ENCODE measurements at regions not wholly inside any gene's neighbourhood (a gene's known extent, or its start where the extent isn't known, plus 50 kb on each side); places are given as distances from the start of the nearest gene placed in this dataset.

DNA sequence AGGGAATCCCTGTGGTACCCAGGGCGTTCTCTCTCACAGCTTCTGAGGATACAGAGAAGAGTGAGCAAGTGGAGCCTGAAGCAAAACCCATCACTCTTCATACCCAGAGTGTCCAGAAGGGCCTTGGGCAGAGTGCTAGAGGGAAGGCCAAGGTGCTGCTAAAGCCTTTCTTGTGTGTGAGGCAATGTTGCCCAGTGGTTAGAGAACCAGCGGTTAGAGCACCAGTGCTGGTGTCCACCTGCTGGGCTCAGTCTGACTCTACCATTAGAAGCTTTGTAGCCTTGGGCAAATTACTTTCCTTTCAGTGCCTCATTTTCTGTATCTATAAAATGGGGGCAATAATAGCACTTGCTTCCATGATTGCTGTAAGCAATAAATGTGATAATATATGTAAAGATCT is 210.5 kb upstream of the SKOR2 start:
- no peaks in the 10 kb centered on the region for H3K36me3 ChIP-seq (ENCODE audit: control insufficient read depth, insufficient read depth, low read length)
- H3K27me3 ChIP-seq (ENCODE audit: control insufficient read depth, insufficient read depth, low read length): no peaks in the 10 kb centered on the region
- TF ChIP-seq, protein P1, sequence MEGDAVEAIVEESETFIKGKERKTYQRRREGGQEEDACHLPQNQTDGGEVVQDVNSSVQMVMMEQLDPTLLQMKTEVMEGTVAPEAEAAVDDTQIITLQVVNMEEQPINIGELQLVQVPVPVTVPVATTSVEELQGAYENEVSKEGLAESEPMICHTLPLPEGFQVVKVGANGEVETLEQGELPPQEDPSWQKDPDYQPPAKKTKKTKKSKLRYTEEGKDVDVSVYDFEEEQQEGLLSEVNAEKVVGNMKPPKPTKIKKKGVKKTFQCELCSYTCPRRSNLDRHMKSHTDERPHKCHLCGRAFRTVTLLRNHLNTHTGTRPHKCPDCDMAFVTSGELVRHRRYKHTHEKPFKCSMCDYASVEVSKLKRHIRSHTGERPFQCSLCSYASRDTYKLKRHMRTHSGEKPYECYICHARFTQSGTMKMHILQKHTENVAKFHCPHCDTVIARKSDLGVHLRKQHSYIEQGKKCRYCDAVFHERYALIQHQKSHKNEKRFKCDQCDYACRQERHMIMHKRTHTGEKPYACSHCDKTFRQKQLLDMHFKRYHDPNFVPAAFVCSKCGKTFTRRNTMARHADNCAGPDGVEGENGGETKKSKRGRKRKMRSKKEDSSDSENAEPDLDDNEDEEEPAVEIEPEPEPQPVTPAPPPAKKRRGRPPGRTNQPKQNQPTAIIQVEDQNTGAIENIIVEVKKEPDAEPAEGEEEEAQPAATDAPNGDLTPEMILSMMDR (IDR thresholded peaks at IDR 0.05; ENCODE audit: insufficient read depth, low read length, poor library complexity, severe bottlenecking): no peak

DNA sequence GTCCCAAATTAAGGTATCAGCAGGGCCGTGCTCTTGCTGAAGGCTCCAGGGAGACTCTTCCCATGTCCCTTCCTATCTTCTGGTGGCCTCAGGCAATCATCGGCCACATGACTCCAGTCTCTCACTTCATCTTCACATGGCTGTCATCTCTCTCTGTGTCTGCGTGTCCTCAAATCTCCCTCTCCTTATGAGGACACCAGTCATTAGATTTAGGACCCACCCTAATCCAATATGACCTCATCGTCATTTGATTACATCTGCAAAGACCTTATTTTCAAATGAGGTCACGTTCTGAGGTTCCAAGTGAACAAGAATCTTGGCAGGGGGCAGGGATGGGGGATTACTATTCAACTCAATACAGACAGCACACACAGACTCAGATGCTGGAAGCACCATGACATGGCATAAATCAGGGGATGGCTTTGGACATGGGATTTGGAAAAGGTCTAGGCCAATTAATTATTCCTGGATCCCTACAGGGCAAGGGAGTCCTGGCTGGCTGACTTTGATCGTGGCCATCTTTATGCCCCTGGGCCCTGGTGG is 210.0 kb upstream of the SKOR2 start:
- no peak for DNase-seq (ENCODE audit: low read depth)
- no peaks in the 10 kb centered on the region for H3K36me3 ChIP-seq (ENCODE audit: control insufficient read depth, insufficient read depth, low read length)
- TF ChIP-seq, protein P1 (IDR thresholded peaks at IDR 0.05; ENCODE audit: insufficient read depth, low read length, poor library complexity, severe bottlenecking): no peak
- no peaks in the 10 kb centered on the region for H3K27me3 ChIP-seq (ENCODE audit: control insufficient read depth, insufficient read depth, low read length)
- H3K4me3 ChIP-seq (ENCODE audit: low read depth, low read length): no peak overlapping the region

More for the DNA sequence above, 210.5 kb upstream of the SKOR2 start:
- no peak overlapping the region for H3K4me3 ChIP-seq (ENCODE audit: low read depth, low read length)
- DNase-seq (ENCODE audit: low read depth): no peak

DNA sequence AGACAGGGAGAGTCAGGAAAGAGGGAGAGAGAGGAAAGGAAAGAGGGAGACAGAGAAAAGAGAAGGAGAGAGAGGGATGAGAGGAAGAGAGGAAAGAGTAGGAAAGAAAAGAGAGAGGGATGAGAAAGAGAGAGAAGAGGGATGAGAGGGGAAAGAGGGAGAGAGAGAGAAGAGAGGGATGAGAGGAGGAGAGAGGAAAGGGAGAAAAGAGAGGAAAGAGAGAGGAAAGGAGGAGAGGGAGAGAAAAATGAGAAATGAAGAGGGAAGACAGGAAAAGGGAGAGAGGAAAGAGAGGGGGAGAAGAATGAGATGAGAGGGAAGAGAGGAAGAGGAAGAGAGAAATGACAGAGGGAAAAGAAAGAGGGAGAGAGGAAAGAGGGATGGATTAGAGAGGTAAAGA is 207.0 kb upstream of the SKOR2 start:
- no peak for DNase-seq (ENCODE audit: low read depth)
- Histone ChIP-seq H3K4me3 (ENCODE audit: low read depth, low read length) (no peak overlapping the region), H3K27me3 (ENCODE audit: control insufficient read depth, insufficient read depth, low read length) (peaks cover 2% of the 10 kb centered on the region), H3K36me3 (ENCODE audit: control insufficient read depth, insufficient read depth, low read length) (no peaks in the 10 kb centered on the region)
- TF ChIP-seq, protein P1 (IDR thresholded peaks at IDR 0.05; ENCODE audit: insufficient read depth, low read length, poor library complexity, severe bottlenecking): no peak

DNA sequence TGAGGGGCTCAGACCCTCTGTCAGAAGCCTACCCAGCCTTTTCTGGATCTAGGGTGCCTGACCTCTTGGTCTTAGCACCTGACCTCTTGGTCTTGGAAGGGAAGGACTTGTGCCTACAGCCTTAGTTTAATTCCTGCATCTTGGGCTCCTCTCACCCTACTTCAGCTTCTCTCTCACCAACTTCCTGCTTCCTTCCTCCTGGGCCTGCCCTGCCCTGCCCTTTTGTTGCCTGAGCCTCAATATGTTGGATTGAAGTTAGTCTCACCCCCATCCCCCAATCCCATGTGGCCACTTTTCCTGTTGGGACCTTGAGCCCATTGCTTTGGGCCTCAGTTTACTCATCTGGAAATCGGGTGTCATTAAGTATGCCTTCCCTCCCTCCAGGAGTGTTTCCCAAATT is 206.2 kb upstream of the SKOR2 start:
- TF ChIP-seq, protein P1 (IDR thresholded peaks at IDR 0.05; ENCODE audit: insufficient read depth, low read length, poor library complexity, severe bottlenecking): no peak
- no peak for DNase-seq (ENCODE audit: low read depth)
- Histone ChIP-seq H3K36me3 (ENCODE audit: control insufficient read depth, insufficient read depth, low read length) (no peaks in the 10 kb centered on the region), H3K4me3 (ENCODE audit: low read depth, low read length) (no peak overlapping the region), H3K27me3 (ENCODE audit: control insufficient read depth, insufficient read depth, low read length) (peaks cover 2% of the 10 kb centered on the region)

DNA sequence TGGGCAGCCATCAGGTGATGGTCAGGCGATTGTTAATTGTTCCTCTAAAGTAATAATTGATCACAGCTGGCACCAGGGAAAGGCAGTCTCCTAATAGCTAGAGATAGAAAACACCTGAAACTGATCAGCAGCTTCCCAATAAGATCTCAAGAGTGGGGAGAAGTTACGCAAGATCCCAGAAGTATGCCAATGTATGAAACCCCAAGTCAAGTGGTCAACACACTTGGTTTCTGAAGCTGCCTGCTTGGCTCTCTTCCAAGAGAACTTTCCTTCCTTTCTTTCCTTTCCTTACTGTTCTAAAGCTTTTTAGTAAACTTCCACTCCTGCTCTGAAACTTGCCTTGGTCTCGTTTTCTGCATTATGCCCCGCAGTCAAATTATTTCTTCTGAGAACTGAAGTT is 201.6 kb upstream of the SKOR2 start:
- TF ChIP-seq, protein P1 (IDR thresholded peaks at IDR 0.05; ENCODE audit: insufficient read depth, low read length, poor library complexity, severe bottlenecking): no peak
- H3K36me3 ChIP-seq (ENCODE audit: control insufficient read depth, insufficient read depth, low read length): no peaks in the 10 kb centered on the region
- no peak overlapping the region for H3K4me3 ChIP-seq (ENCODE audit: low read depth, low read length)
- H3K27me3 ChIP-seq (ENCODE audit: control insufficient read depth, insufficient read depth, low read length): peaks cover 2% of the 10 kb centered on the region
- no peak for DNase-seq (ENCODE audit: low read depth)

DNA sequence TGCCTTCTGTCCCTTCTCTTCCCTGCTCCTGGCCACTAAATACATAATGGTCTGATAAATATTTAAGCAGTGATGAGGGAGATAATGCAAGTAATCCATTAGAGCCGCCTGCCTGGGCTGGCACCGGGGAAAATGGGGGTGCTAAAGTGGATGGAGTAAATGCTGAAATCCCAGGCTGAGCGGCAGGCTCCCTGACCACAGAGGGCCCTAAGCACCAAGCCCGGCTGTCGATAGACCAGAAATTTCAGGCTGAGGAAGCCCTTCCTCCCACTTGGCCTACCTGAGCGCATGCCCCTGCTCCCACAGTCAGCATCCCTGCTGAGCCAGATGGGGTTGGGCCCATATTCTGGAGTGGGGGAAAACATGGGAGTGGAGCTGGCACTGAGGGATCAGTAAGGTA is 197.5 kb upstream of the SKOR2 start:
- H3K27me3 ChIP-seq (ENCODE audit: control insufficient read depth, insufficient read depth, low read length): no peaks in the 10 kb centered on the region
- no peak for DNase-seq (ENCODE audit: low read depth)
- H3K36me3 ChIP-seq (ENCODE audit: control insufficient read depth, insufficient read depth, low read length): no peaks in the 10 kb centered on the region
- TF ChIP-seq, protein P1 (IDR thresholded peaks at IDR 0.05; ENCODE audit: insufficient read depth, low read length, poor library complexity, severe bottlenecking): no peak
- no peak overlapping the region for H3K4me3 ChIP-seq (ENCODE audit: low read depth, low read length)

All from kidney epithelial cell (primary cell).